Peyer's patch (tissue), 4 donors: ENCODE measurements at regions not wholly inside any gene's neighbourhood (a gene's known extent, or its start where the extent isn't known, plus 50 kb on each side); places are given as distances from the start of the nearest gene placed in this dataset.

Experiments
- DNase-seq, 3 donors: peaks; one replicate each; pipeline ENCODE4 v3.0.0-alpha.2; 2017 to 2019
- H3K27ac ChIP-seq, 4 donors: fragments of 200-600 bp; sonication (generic); one replicate each; pipeline ENCODE4 v1.5.1; 2016 to 2019
- H3K27me3 ChIP-seq, 2 donors: fragments of 200-600 bp; sonication (generic); one replicate each; pipeline ENCODE4 v1.5.1; 2019
- H3K36me3 ChIP-seq, 3 donors: fragments of 200-600 bp; sonication (generic); one replicate each; pipeline ENCODE4 v1.5.1; 2016 to 2019
- H3K4me1 ChIP-seq, 4 donors: fragments of 200-600 bp; sonication (generic); one replicate each; pipeline ENCODE4 v1.5.1; 2016 to 2019
- H3K4me3 ChIP-seq, 4 donors: fragments of 200-600 bp; sonication (generic); 1 replicate in 3 of 4; 2 replicates in 1 of 4; pipeline ENCODE4 v1.5.1; 2016 to 2019; ENCODE audit warnings: mild to moderate bottlenecking in 1 of 4
- H3K9me3 ChIP-seq, 4 donors: fragments of 200-600 bp; sonication (generic); one replicate each; pipeline ENCODE4 v1.5.1; 2016 to 2019; ENCODE audit warnings: mild to moderate bottlenecking in 1 of 4
- POLR2A ChIP-seq, 2 donors: fragments of 450-650 bp; IDR thresholded peaks; one replicate each; pipeline ENCODE4 v1.5.1; 2017; ENCODE audit warnings: antibody characterized with exemption in 2 of 2, mild to moderate bottlenecking in 2 of 2, moderate library complexity in 2 of 2
- TF ChIP-seq, protein P1 (sequence below), 6 experiments: fragments of 450-650 bp in 4 of 6; fragments of 200-600 bp in 2 of 6; sonication (generic) in 1 of 6; IDR thresholded peaks; one replicate each; pipeline ENCODE4 v1.5.1; 2017 to 2019; ENCODE audit warnings: antibody characterized with exemption in 6 of 6, mild to moderate bottlenecking in 3 of 6, moderate library complexity in 1 of 6

DNA sequence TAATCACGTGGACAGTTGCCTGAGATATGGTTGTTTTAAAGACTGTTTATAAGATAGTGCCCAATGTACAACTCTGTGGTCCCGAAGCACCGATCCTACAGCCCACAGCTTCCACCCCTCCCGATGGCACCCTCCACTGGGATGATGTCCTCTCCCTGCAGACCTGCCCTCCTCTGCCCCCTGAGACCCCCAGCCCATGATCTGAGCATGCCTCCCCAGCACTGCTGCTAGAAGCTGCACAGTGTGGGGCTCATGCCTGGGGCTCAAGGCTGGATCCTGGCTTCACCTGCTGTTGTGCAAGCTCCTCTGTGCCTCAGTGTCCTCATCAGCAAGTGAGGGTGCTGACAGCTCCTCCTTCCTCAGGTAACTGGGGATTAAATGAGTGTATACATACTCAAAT is 254.7 kb upstream of the MKI67 start:
- no peak for DNase-seq
- H3K9me3 ChIP-seq, result no peaks in the 10 kb centered on the region
- H3K36me3 ChIP-seq, result no peaks in the 10 kb centered on the region
- no peaks in the 10 kb centered on the region for H3K27me3 ChIP-seq
- H3K4me1 ChIP-seq, result no peaks in the 10 kb centered on the region
- no peak overlapping the region for H3K27ac ChIP-seq
- TF ChIP-seq, protein P1, sequence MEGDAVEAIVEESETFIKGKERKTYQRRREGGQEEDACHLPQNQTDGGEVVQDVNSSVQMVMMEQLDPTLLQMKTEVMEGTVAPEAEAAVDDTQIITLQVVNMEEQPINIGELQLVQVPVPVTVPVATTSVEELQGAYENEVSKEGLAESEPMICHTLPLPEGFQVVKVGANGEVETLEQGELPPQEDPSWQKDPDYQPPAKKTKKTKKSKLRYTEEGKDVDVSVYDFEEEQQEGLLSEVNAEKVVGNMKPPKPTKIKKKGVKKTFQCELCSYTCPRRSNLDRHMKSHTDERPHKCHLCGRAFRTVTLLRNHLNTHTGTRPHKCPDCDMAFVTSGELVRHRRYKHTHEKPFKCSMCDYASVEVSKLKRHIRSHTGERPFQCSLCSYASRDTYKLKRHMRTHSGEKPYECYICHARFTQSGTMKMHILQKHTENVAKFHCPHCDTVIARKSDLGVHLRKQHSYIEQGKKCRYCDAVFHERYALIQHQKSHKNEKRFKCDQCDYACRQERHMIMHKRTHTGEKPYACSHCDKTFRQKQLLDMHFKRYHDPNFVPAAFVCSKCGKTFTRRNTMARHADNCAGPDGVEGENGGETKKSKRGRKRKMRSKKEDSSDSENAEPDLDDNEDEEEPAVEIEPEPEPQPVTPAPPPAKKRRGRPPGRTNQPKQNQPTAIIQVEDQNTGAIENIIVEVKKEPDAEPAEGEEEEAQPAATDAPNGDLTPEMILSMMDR (IDR thresholded peaks at IDR 0.05), result no peak
- no peak for TF ChIP-seq POLR2A (IDR thresholded peaks at IDR 0.05)
- H3K4me3 ChIP-seq, result no peak overlapping the region

DNA sequence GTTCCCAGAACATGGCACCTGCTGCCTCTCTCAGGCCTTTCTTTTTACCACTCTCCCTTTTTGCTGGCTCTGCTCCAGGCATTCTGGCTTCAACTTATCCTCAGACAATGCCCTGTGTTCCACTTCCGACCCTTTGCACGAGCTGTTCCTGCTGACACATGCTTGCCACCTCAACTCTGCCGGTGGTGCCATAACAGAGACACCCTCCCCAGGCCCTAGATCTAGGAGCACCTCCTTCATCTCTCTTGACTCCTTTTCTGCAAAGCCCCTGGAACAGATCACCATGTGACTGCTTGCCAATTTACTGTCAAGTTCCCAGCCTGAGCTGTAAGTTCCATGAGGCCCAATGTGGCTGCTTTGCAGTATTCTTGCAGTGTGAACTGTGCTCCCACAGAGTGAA is 256.0 kb upstream of the MKI67 start:
- Histone ChIP-seq H3K4me3 (no peak overlapping the region), H3K4me1 (no peaks in the 10 kb centered on the region), H3K36me3 (no peaks in the 10 kb centered on the region), H3K9me3 (no peaks in the 10 kb centered on the region), H3K27ac (no peak overlapping the region), H3K27me3 (no peaks in the 10 kb centered on the region)
- TF ChIP-seq, protein P1 (IDR thresholded peaks at IDR 0.05), result no peak
- no peak for TF ChIP-seq POLR2A (IDR thresholded peaks at IDR 0.05)
- DNase-seq, result no peak

DNA sequence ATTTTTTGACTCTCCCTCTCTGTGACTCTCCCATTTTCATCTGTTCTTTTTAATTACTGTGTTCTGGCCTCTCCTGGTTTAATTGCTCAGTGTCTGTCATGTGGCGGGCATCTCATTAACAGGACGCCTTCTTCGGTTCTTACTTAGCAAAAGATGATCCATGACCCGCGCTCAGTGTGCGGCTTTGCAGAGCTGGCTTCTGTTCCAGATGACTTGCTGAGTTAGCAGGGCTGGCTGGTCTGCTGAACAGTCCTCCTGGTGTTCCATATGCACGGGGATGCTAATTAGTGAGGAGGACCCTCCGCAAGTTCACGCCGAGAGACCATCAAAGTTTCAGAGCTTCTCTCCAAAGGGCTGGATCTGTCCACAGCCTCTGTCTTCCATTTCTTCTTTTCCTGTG is 258.6 kb upstream of the MKI67 start:
- no peaks in the 10 kb centered on the region for H3K9me3 ChIP-seq

DNA sequence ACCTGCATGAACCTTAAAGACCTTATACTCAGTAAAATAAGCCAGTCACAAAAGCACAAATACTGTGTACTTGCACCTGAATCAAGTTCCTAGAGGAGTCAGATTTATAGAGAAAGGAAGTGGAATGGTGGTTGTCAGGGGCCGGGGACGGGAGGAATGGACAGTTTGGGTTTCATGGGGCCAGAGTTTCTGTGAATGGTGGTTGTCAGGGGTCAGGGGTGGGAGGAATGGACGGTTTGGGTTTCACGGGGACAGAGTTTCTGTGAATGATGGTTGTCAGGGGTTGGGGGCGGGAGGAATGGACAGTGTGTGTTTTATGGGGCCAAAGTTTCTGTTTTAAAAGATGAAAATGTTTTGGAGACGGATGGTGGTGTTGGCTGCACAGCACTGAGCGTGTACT is 260.0 kb upstream of the MKI67 start:
- H3K9me3 ChIP-seq, result no peaks in the 10 kb centered on the region
- H3K4me3 ChIP-seq, result no peak overlapping the region
- no peak overlapping the region for H3K27ac ChIP-seq
- TF ChIP-seq, protein P1 (IDR thresholded peaks at IDR 0.05), result no peak
- no peak for TF ChIP-seq POLR2A (IDR thresholded peaks at IDR 0.05)
- no peaks in the 10 kb centered on the region for H3K4me1 ChIP-seq
- no peak for DNase-seq
- no peaks in the 10 kb centered on the region for H3K27me3 ChIP-seq
- H3K36me3 ChIP-seq, result no peaks in the 10 kb centered on the region

More for the DNA sequence above, 258.6 kb upstream of the MKI67 start:
- TF ChIP-seq, protein P1 (IDR thresholded peaks at IDR 0.05), result no peak
- TF ChIP-seq POLR2A (IDR thresholded peaks at IDR 0.05), result no peak
- H3K4me3 ChIP-seq, result no peak overlapping the region
- no peaks in the 10 kb centered on the region for H3K27me3 ChIP-seq
- H3K27ac ChIP-seq, result no peak overlapping the region
- no peak for DNase-seq
- H3K36me3 ChIP-seq, result no peaks in the 10 kb centered on the region
- no peaks in the 10 kb centered on the region for H3K4me1 ChIP-seq

DNA sequence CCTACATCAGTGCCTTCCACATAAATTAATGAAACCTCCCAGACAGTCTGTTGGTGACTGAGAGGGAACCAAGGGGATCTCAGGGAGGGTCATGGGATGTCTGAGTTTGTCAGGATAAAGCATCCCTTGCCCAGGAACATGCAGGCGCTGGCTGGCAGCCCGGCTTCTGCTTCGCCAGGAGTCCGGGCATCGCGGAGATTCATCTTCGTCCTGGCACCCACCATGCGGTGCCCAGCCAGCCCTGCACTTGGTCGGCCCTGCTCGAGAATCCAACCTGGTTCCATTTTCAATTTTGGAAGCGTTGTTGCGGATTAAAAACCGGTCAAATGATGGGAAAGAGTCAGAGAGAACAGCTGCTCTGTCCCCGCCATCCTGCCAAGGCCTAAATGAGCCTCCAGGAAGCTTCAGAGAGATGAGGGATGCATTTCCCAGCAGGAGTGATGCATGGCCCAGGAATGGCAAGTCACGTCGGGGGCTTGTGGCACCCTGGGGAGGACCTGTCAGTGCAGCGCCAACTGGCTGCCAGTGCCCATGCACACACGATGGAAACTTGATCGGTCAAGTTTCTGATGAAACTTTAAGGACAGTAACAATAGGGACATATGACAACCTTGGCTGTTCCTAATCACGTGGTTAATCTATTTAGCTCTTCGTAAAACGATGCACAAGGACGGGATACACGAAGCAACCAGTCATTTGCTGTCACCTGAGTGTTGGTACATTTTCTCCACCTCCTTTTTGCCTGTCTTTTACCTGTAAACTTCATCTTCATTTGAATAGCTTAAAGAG is 260.8 kb upstream of the MKI67 start:
- DNase-seq, result no peak
- Histone ChIP-seq H3K36me3 (no peaks in the 10 kb centered on the region), H3K4me1 (no peaks in the 10 kb centered on the region), H3K4me3 (no peak overlapping the region), H3K27ac (no peak overlapping the region), H3K27me3 (no peaks in the 10 kb centered on the region), H3K9me3 (no peaks in the 10 kb centered on the region)
- no peak for TF ChIP-seq POLR2A (IDR thresholded peaks at IDR 0.05)
- TF ChIP-seq, protein P1 (IDR thresholded peaks at IDR 0.05), result no peak
